ENCODE measurements at regions not wholly inside any gene's neighbourhood (a gene's known extent, or its start where the extent isn't known, plus 50 kb on each side); places are given as distances from the start of the nearest gene placed in this dataset.

DNA sequence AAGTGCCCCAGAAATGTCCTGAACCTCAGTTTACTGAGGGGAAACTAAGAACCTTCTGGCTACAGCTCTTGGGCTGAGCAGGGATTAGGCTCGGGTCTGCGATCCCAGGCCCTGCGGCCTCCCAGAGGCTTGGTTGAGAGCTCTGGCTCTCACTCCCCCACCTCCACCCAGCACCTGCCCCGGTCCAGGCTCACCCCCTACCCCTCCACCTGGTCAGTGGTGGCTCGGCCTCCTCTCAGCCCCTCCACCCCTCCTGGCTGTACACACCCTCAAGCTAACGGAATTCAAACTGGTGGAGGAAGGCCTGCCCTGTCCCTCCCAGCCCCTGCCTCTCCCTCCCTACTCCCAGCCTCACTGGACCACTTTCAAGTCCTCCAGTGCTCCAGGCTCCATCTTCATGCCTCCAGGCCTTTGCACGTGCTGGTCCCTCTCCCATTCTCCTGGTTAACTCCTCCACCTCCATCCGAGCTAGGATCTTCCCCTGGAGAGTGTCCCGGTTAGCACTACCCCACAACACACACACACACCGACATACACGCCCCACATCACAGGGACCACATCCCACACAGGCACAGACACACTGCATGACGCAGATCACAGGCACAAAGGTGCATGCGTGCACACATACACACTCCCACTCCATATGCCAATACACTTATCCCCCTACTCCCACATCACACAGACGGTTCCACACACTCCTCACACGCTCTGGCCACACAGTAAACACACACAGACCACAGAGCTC is 130.9 kb downstream of the C9orf50 start:
- peak; percentile 57 for DNase-seq (ENCODE audit: low spot score)

- DNase-seq (ENCODE audit: low spot score) = peak; percentile 66
These were observed 133.0 kb downstream of the C9orf50 start for GRCh38 chr9:129487658-129488483.

GRCh38 chr9:129486756-129487657 is 133.9 kb downstream of the C9orf50 start:
- no peak for DNase-seq (ENCODE audit: low spot score)

DNA sequence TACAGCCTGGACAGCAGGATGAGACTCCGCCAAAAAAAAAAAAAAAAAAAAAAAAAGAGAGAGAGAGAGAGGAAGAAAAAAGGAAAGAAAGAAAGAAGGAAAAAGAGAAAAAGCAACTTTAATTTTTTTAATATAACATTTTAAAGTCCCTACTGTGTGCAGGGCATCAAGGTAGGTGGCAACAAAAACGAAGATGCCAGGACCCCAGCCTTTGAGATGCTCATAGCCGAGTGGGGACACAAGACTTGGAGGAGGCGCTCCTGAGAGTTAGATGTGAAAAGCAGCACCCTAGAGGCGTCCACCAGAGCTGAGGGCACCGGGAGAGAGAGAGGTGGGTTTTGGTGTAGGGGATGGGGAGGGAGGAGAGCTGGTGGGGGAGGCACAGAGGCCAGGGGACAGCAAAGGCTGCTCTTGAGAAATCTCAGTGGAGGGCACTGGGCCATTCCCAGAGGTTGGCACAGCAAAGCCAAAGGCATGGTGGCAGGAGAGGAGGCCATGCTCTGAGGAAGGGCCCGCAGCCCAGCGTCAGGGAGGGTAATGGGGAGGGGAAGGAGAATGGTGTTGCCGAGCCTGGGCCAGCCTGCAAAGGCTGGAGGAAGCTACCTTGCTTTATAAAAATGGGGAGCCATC is 135.6 kb downstream of the C9orf50 start:
- DNase-seq (ENCODE audit: low spot score) = no peak

GRCh38 chr9:129484352-129485000 is 136.4 kb downstream of the C9orf50 start:
- no peak for DNase-seq (ENCODE audit: low spot score)

- DNase-seq (ENCODE audit: low spot score) = peak; percentile 43
These were observed 137.2 kb downstream of the C9orf50 start for GRCh38 chr9:129483415-129484351.

DNA sequence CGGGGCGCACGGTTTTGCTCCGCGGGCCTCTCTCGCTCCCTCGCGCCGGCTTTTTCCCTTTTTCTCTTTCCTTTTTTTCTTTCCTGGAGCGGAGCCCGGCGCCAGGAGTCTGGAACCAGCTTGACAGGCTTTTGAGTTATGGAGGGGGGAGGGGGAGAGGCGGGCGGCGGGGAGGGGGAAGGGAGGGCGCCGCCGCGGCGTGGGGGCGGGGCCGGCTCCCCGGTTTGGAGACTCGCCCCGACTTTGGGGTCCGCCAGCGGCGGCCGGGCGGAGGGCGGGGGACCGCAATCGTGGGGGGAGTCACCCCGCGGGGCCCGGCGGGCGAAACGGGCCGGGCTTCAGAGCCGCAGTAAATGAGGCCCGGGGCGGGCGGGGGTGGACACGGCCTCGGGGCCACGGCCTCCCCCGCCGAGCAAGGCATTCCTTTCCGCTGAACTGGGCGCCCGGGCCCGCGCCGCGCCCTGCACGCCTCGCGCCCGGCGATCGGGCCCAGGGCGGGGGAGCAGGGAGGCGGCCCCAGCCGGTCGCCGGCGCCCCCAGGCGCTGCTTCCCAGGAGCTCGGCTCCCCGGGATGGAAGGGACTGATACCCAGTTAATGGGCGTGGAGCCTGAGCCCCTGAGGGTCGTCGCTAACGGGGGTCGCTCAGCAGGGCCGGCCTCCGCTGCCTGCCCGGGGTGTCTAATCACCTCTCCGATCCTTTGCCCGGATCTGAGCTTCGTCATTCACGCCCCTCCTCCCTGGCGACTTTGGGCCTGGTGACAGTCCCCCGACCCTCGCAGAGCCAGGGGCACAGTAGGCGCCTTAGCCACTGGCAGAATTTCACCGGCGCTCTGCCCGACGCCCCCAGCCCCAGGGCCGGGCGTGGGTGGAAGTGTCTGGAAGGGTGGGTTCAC is 138.1 kb downstream of the C9orf50 start:
- DNase-seq (ENCODE audit: low spot score) = peak; percentile 32

DNA sequence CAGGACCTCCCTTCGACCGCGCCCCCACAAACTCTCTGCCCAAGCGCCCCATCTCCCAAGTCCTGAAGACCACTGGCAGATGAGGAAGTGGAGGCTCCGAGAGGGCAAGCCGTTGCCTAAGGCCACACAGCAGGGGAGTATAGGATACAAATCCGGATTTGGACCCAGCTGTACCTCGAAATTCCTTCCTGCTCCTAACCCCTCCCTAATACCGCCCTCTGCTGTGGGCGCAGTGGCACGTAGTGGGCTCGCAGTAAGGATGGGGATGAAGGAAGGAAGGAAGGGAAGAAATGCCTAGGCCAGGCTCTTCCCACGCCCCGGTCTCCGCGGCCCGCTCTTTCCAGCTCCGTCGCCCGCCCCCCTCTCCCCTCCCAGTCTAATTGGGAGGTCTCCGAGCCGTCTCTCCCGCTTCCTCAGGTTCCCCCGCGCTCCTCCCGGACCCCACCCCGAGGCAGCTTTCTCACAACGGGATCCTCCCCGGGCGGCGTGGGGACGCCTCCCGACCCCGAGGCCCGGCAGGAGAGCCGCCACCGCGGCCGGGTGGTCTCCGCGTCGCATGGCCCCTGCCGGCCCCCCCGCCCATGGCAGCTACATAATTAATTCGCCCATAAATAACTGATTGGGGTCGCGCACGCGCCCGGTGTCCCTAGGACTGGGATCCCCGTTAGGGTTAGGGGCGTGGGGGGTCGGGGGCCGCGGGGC is 138.9 kb downstream of the C9orf50 start:
- DNase-seq (ENCODE audit: low spot score) = no peak

DNA sequence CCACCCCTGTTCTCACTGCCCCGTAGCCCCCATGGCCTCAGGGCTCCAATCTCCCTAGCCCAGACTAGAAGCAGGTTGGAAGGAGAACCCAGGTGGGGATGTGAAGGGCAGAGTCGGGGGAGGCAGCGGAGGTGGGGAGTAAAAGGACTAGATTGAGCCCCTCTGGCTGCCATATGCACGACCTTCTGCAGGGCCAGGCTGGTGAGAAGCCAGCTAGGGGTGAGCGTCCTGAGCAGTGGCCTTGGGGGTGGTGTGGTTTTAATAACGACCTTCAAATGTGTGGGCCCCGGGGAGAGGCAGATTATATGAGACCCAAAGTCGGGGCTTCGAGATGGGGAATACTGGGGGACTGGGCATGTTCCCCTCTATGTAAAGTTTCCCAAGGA is 139.5 kb downstream of the C9orf50 start:
- no peak for DNase-seq (ENCODE audit: low spot score)

GRCh38 chr9:129480745-129481144 is 140.2 kb downstream of the C9orf50 start:
- no peak for DNase-seq (ENCODE audit: low spot score)

GRCh38 chr9:129480227-129480626 is 140.7 kb downstream of the C9orf50 start:
- DNase-seq (ENCODE audit: low spot score) = no peak

- DNase-seq (ENCODE audit: low spot score) = no peak
These were observed 141.3 kb downstream of the C9orf50 start for GRCh38 chr9:129479631-129480011.

GRCh38 chr9:129478961-129479630 is 141.8 kb downstream of the C9orf50 start:
- DNase-seq (ENCODE audit: low spot score) = no peak

DNA sequence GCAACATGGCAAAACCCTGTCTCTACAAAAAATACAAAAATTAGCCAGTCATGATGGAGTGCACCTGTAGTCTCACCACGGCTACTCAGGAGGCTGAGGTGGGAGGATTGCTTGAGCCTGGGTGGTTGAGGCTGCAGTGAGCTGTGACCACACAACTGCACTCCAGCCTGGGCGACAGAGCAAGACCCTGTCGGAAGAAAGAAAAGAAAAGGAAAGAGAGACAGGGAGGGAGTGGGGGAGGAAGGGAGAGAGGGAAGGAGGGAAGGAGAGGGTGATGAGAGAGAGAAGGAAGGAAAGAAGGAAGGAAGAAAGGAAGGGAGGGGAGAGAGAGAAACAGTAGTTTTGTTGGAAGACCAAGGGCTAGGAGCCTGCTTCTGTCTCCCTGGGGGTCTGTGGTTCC is 142.4 kb downstream of the C9orf50 start:
- no peak for DNase-seq (ENCODE audit: low spot score)

DNA sequence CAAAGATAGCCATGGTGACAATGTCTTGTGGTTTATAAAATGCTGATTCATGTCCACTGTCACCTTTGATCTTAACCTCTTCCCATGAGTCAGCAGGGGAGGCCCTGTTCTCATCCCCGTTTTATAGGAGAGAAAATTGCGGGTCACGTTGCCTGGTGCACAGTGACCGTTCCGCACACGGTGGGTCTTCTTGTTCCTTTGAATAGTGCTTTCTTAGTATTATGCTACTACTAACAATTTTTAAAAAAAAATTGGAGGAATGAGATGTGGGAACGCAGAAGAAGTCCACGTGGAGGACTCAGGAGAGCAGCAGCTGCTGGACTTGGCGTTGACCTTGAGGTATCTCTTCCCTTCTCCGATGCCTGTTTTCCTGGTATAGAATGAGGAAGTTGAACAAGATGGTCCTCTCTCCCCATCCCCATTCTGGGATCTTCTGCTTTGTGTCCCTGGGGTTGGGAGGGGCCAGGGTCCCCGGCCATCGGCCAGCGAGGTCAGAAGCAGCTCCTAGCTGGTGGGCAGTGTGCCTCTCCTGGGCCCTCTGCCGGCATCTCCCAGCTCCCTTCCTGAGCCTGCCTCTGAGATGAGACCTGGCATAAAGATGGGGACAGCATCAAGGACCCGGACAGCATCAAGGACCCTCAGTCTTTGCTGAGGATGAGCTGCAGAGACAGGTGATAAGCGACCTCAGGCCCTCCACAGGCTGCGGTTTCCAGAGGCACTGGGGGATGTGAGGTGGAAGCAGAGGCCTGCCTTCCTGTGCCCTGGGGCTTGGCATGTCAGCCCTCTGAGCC is 143.9 kb downstream of the C9orf50 start:
- DNase-seq (ENCODE audit: low spot score) = no peak

DNA sequence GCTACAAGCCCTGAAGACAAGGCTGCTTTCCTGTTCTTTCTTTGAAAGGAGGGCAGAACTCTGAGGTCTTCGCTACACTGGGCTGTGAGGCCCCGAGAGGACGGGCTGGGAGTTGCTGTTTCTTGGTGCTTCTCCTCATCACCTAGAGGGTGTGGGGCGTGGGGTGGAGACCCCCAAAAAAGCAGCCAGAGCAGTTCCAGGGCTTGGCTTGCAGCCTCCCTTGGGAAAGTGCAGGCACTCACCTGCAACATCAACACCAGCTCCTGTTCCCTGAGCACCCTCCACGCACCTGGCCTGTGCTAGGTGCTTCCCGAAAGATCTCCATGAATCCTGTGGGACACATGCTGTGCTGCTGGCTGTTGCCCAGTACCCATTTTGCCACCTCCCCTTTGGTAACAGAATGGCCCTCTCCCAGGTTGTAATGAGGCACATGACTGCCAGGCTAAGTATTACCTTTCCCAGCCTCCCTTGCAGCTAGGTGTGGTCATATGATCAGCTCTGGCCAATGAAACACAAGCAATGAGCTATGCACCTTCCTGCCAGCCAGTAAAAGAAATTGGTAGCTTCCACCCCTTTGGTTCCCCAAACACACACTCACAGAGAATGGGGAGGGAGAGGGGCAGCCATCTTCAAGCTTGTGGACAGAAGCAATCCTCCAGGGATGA is 146.0 kb downstream of the C9orf50 start:
- no peak for DNase-seq (ENCODE audit: low spot score)
